Germinal center (tissue), 1 donor: ENCODE measurements at regions not wholly inside any gene's neighbourhood (a gene's known extent, or its start where the extent isn't known, plus 50 kb on each side); places are given as distances from the start of the nearest gene placed in this dataset.
"Not testable (repeated sequence)": the region's sequence is repeated elsewhere in the genome, so short reads cannot be mapped to it uniquely, and the experiment has no call there.

Experiments used
- DNase-seq: peaks from one replicate; pipeline ENCODE4 v3.0.0; 2012; ENCODE audit warnings: mixed read lengths, low spot score

DNA sequence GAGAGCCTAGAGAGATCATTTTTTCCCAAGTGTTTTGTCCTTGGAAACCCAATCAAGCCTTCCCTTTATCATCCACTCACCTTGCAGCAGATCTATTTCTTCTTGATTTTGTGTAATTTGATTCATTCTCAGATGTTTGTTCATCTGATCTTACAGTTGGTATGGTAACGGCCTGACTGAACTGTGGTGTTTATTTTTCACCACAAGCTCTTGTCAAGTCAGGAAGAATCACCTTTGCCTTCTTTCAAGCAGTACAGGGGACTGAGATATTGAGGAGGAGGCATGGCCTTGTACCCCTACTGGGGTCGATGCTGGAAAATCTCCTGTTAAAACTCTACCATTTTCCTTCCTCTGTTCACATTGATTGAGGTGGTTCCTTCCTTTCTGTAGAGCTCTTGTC is 361.4 kb upstream of the CFAP20DC start:
- DNase-seq = no peak

- no peak for DNase-seq
Observed at GRCh38 chr3:59408047-59408624, 358.3 kb upstream of the CFAP20DC start.

GRCh38 chr3:59407425-59407824 is 357.6 kb upstream of the CFAP20DC start:
- DNase-seq = no peak

DNA sequence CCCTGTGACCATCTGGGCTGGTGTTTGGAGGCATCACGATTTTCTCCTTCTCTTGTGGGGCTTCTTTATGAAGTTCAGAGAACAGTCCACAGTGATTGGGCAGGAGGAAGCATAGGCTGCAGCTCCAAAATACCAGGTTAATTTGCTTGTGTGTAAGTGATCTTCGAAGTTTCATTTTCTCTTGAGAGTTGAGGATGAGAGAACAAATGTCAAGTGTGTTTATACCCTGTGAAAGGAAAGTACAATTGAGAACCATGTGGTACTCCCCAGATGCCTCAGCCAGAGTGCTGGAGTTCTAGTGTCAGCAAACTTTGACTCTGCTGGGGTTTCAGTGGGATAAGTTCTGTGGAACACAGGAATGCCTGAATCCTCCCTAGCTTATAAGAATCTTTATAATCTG is 357.1 kb upstream of the CFAP20DC start:
- no peak for DNase-seq

GRCh38 chr3:59404851-59405250 is 355.0 kb upstream of the CFAP20DC start:
- DNase-seq = no peak

DNA sequence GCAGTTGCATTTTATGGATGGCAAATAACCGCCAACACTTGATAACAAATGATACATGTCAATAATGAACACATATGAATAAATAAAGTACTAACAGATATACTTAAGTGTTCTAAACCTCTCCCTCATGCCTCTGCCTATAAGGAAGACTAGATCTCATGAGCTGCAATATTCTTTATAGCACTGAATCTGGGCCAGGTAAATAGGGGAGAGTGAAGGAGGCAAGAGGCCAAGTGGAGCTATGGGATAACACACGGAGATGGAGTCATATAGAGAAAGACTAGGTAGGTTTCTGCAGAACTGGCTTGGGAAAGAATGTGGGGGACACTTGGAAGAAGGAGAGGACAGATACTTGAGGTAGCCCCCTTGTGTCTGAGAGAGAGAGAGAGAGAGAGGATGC is 354.2 kb upstream of the CFAP20DC start:
- DNase-seq = no peak

- no peak for DNase-seq
Observed at GRCh38 chr3:59401924-59402323, 352.1 kb upstream of the CFAP20DC start.

GRCh38 chr3:59392116-59392515 is 342.3 kb upstream of the CFAP20DC start:
- no peak for DNase-seq

DNA sequence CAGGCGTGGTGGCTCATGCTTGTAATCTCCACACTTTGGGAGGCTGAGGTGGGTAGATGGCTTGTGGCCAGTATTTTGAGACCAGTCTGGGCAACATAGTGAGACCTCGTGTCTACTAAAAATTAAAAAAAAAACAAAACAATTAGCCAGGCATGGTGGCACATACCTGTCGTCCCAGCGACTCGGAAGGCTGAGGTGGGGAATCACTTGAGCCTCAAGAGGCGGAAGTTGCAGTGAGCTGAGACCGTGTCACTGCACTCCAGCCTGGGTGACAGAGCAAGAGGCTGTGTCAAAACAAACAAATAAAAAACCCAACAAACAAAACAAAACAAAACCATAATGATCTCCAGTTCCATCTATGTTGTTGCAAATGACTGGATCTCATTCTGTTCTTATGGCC is 341.3 kb upstream of the CFAP20DC start:
- DNase-seq = no peak

DNA sequence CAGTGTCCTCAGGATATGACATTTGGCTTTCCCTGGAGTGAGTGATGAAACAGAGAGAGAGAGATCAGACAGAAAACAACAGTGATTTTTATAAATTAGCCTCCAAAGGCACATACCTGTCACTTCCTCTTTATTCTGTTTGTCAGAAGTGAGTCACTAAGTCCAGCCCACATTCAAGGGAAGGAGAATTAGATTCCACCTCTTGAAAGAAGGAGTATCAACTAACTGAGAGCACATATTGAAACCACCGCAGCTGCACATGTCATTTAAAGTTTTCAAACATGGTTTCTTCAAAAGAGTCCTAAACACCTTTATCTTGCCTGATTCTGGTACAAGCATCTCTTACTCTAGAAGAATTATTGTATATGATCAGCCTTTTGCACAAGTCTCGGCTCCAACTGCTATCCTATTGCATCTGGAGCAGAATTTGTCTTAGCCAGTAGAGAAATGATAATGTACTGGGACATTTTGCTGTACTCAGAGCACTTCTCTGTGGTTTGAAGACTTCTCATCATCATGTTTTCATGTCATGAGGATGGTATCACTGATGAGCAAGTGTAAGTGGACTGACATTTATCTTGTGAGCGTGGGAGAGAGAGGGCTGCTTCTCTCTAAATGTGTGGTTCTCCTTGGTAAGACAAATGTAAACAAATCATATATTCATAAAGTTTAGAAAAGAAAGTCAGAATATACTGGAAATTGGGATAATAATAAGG is 338.9 kb upstream of the CFAP20DC start:
- DNase-seq = no peak

DNA sequence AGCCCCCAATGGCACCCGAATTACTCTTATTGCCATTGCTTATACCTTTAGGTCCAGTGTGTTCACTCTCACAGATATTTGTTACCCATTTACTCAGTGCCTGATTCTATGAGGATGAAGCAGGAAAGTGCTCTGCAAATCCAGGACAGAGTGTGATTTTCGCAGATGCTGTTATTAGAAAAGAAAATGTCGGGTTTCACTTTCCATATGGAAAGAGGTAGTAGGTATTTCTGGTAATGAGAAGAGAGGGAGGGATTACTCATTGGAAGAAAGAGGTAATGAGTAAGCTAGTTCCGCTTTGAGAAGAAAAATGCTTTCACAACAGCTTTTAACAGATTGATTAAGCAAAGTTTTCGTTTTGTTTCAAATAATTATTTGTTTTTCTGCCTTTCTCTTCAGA is 336.3 kb upstream of the CFAP20DC start:
- DNase-seq = peak; percentile 55

GRCh38 chr3:59385547-59385946 is 335.7 kb upstream of the CFAP20DC start:
- DNase-seq = no peak

- DNase-seq = no peak
Observed at GRCh38 chr3:59381282-59381681, 331.5 kb upstream of the CFAP20DC start.

DNA sequence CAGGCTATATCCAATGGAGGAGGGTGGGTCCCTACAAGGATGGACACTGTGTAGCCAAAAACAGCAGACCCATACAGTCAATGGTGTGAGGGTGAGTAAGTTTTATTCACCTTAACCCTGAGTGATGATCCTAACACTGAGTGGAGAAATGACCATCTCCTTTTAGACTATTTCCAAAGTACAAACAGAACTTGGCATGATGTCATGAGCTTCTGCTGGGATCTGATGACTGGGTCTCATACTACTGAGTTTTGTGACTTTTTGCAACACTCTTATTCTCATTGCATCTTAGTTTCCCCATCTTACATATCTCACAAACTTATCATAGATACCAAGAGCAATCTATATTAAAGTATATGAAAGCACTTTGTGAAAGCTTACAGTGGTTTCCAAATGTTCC is 330.3 kb upstream of the CFAP20DC start:
- DNase-seq = no peak

GRCh38 chr3:59374818-59375211 is 325.0 kb upstream of the CFAP20DC start:
- DNase-seq = peak; percentile 72

GRCh38 chr3:59374091-59374817 is 324.4 kb upstream of the CFAP20DC start:
- no peak for DNase-seq

GRCh38 chr3:59372346-59372745 is 322.5 kb upstream of the CFAP20DC start:
- DNase-seq = no peak

DNA sequence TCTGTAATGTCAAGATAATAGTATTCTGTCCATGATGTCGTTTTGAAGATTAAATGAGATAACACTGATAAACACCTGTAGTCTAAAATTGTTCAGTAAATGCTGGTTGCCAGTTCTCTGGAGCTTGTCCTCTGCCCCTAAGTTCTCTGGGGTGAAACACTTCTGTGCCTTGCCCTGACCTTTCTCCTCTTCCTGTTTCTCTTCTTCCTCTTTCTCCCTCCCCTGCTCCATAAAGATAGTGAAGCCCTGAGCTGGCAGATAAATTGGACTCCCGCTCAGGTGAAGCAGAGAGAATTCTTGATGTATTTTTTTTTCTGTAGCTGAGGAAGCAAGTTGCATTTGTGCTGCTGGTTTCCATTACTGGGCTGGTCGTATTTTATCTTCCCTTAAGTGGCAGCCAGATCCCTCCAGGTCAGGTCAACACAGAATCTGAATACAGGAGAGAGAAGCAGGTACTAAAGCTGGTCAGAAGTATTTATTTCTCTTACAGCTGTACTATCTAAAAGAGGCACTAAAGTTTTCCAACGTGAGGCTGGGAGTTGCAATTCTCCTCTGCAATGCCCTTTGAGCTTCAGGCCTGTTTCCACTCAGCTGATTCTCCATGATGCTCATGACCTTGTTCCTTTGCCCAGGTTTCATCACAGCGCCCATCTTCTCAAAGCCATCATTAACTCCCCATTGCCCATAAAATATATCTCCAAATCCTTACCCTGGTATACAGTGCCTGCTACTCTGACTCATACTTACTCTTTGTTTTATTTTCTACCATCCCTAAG is 319.3 kb upstream of the CFAP20DC start:
- DNase-seq = no peak

GRCh38 chr3:59367150-59367549 is 317.3 kb upstream of the CFAP20DC start:
- no peak for DNase-seq

- DNase-seq = no peak
Observed at GRCh38 chr3:59366218-59366617, 316.4 kb upstream of the CFAP20DC start.

DNA sequence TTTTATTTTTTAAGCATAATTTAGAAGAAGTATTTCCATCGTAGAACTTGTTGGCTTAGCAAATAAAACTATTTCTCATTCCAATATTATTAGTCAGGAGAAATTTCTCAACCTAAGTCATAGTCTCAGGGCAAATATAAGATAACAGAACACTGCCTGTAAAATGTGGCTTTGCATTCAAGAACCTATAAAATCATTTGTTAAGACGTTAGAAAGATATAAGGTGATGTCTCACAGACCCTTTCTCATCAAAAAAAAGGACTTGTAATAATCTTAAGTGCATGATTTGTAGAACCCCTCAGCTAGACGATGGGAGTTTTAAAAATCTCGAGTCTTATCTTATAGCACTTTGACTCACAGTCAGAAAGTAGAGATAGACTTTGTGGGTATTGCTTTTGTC is 314.7 kb upstream of the CFAP20DC start:
- DNase-seq = no peak

DNA sequence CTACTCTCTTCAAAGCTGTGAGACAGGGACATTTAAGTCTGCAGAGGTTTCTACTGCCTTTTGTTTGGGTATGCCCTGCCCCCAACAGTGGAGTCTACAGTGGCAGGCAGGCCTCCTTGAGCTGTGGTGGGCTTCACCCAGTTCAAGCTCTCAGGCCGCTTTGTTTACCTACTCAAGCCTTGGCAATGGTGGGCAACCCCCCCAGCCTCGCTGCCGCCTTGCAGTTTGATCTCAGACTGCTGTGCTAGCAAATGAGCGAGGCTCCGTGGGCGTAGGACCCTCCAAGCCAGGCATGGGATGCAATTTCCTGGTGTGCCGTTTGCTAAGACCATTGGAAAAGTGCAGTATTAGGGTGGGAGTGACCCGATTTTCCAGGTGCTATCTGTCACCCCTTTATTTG is 310.5 kb upstream of the CFAP20DC start:
- not testable (repeated sequence) for DNase-seq

GRCh38 chr3:59341459-59341858 is 291.6 kb upstream of the CFAP20DC start:
- DNase-seq = no peak
